HEK293 (cell line): ENCODE measurements at regions not wholly inside any gene's neighbourhood (a gene's known extent, or its start where the extent isn't known, plus 50 kb on each side); places are given as distances from the start of the nearest gene placed in this dataset.

Experiments
- FEZF1 ChIP-seq: fragments of 450-650 bp; formaldehyde crosslinking; IDR thresholded peaks from 2 replicates; pipeline ENCODE4 v1.5.1; 2016; ENCODE audit warnings: missing biosample characterization, missing genetic modification characterization
- GLI2 ChIP-seq: fragments of 450-650 bp; formaldehyde crosslinking; IDR thresholded peaks from 2 replicates; pipeline ENCODE4; 2017; ENCODE audit warnings: missing biosample characterization, missing genetic modification characterization, low read depth, borderline replicate concordance
- KLF10 ChIP-seq: fragments of 450-650 bp; IDR thresholded peaks from 2 replicates; pipeline ENCODE4 v1.5.1; 2018; ENCODE audit warnings: missing biosample characterization, mild to moderate bottlenecking, missing genetic modification characterization
- KLF8 ChIP-seq: fragments of 450-650 bp; formaldehyde crosslinking; IDR thresholded peaks from 2 replicates; pipeline ENCODE4 v1.5.1; 2016; ENCODE audit warnings: missing biosample characterization, missing genetic modification characterization
- KLF9 ChIP-seq: fragments of 450-650 bp; formaldehyde crosslinking; IDR thresholded peaks from 2 replicates; pipeline ENCODE4 v1.5.1; 2016; ENCODE audit warnings: missing biosample characterization, missing genetic modification characterization, low read depth
- OSR2 ChIP-seq: fragments of 450-650 bp; formaldehyde crosslinking; IDR thresholded peaks from 2 replicates; pipeline ENCODE4 v1.5.1; 2016; ENCODE audit warnings: missing biosample characterization, missing genetic modification characterization
- SCRT2 ChIP-seq: fragments of 450-650 bp; formaldehyde crosslinking; IDR thresholded peaks from 2 replicates; pipeline ENCODE4 v1.5.1; 2016; ENCODE audit warnings: missing biosample characterization, missing genetic modification characterization
- WT1 ChIP-seq: fragments of 450-650 bp; formaldehyde crosslinking; IDR thresholded peaks from 2 replicates; pipeline ENCODE4 v1.5.1; 2016; ENCODE audit warnings: missing biosample characterization, missing genetic modification characterization
- ZFHX2 ChIP-seq: fragments of 450-650 bp; formaldehyde crosslinking; conservative IDR thresholded peaks from 2 replicates; pipeline ENCODE4 v1.5.1; 2016; ENCODE audit warnings: missing biosample characterization, missing genetic modification characterization
- ZFP3 ChIP-seq: fragments of 450-650 bp; formaldehyde crosslinking; IDR thresholded peaks from 2 replicates; pipeline ENCODE4 v1.5.1; 2016; ENCODE audit warnings: low read depth, missing biosample characterization, missing genetic modification characterization
- ZNF121 ChIP-seq: fragments of 450-650 bp; formaldehyde crosslinking; IDR thresholded peaks from 2 replicates; pipeline ENCODE4 v1.5.1; 2016; ENCODE audit warnings: missing biosample characterization, missing genetic modification characterization
- ZNF175 ChIP-seq: fragments of 450-650 bp; formaldehyde crosslinking; IDR thresholded peaks from 2 replicates; pipeline ENCODE4 v1.5.1; 2016; ENCODE audit warnings: missing biosample characterization, missing genetic modification characterization
- ZNF274 ChIP-seq, 2 experiments: fragments of 200-500 bp in 1 of 2; fragments of 450-650 bp in 1 of 2; sonication (Bioruptor generic) in 1 of 2; formaldehyde crosslinking in 1 of 2; IDR thresholded peaks; 2 replicates each; pipeline versions ENCODE4 v1.5.1 to v1.6.1; 2014 to 2016; ENCODE audit warnings: borderline replicate concordance in 1 of 2, inconsistent platforms in 1 of 2, low read length in 1 of 2, missing biosample characterization in 1 of 2, missing genetic modification characterization in 1 of 2
- ZNF37A ChIP-seq: fragments of 450-650 bp; IDR thresholded peaks from 2 replicates; pipeline ENCODE4 v1.5.1; 2018; ENCODE audit warnings: missing biosample characterization, missing genetic modification characterization
- ZNF404 ChIP-seq: fragments of 450-650 bp; formaldehyde crosslinking; IDR thresholded peaks from 2 replicates; pipeline ENCODE4 v1.5.1; 2017; ENCODE audit warnings: missing biosample characterization, missing genetic modification characterization
- ZNF423 ChIP-seq: fragments of 450-650 bp; formaldehyde crosslinking; IDR thresholded peaks from 2 replicates; pipeline ENCODE4 v1.5.1; 2016; ENCODE audit warnings: missing biosample characterization, missing genetic modification characterization
- ZNF544 ChIP-seq: fragments of 450-650 bp; formaldehyde crosslinking; IDR thresholded peaks from 2 replicates; pipeline ENCODE4 v1.5.0; 2017; ENCODE audit warnings: missing biosample characterization, missing genetic modification characterization
- ZNF561 ChIP-seq: fragments of 450-650 bp; IDR thresholded peaks from 2 replicates; pipeline ENCODE4 v1.5.1; 2018; ENCODE audit warnings: missing biosample characterization, missing genetic modification characterization, borderline replicate concordance
- ZNF571 ChIP-seq: fragments of 450-650 bp; formaldehyde crosslinking; IDR thresholded peaks from 2 replicates; pipeline ENCODE4 v1.5.0; 2017; ENCODE audit warnings: missing biosample characterization, missing genetic modification characterization
- ZNF664 ChIP-seq: fragments of 450-650 bp; formaldehyde crosslinking; IDR thresholded peaks from 2 replicates; pipeline ENCODE4 v1.5.1; 2016; ENCODE audit warnings: missing biosample characterization, missing genetic modification characterization
- ZNF76 ChIP-seq: fragments of 450-650 bp; formaldehyde crosslinking; IDR thresholded peaks from 2 replicates; pipeline ENCODE4; 2016; ENCODE audit warnings: low read depth, missing biosample characterization, missing genetic modification characterization, borderline replicate concordance
- ZSCAN16 ChIP-seq: fragments of 450-650 bp; formaldehyde crosslinking; IDR thresholded peaks from 2 replicates; pipeline ENCODE4 v1.5.1; 2016; ENCODE audit warnings: missing biosample characterization, missing genetic modification characterization
- TF ChIP-seq, protein P1 (sequence below): fragments of 450-650 bp; IDR thresholded peaks from 2 replicates; pipeline ENCODE4 v1.5.1; 2018; ENCODE audit warnings: missing biosample characterization, mild to moderate bottlenecking, missing genetic modification characterization
- TF ChIP-seq, protein P2 (sequence below): fragments of 450-650 bp; formaldehyde crosslinking; IDR thresholded peaks from 2 replicates; pipeline ENCODE4 v1.5.1; 2016; ENCODE audit warnings: missing biosample characterization, missing genetic modification characterization
- TF ChIP-seq, protein P3 (sequence below): fragments of 450-650 bp; formaldehyde crosslinking; IDR thresholded peaks from 2 replicates; pipeline ENCODE4 v1.5.1; 2016; ENCODE audit warnings: missing biosample characterization, missing genetic modification characterization
- TF ChIP-seq, protein P4 (sequence below): fragments of 450-650 bp; formaldehyde crosslinking; IDR thresholded peaks from 2 replicates; pipeline ENCODE4 v1.5.1; 2016; ENCODE audit warnings: missing biosample characterization, missing genetic modification characterization, borderline replicate concordance
- TF ChIP-seq, protein P5 (sequence below): fragments of 450-650 bp; formaldehyde crosslinking; IDR thresholded peaks from 2 replicates; pipeline ENCODE4 v1.5.1; 2016; ENCODE audit warnings: missing biosample characterization, missing genetic modification characterization, low read depth
- TF ChIP-seq, protein P6 (sequence below): fragments of 450-650 bp; formaldehyde crosslinking; IDR thresholded peaks from 2 replicates; pipeline ENCODE4 v1.5.1; 2017; ENCODE audit warnings: missing biosample characterization, missing genetic modification characterization

DNA sequence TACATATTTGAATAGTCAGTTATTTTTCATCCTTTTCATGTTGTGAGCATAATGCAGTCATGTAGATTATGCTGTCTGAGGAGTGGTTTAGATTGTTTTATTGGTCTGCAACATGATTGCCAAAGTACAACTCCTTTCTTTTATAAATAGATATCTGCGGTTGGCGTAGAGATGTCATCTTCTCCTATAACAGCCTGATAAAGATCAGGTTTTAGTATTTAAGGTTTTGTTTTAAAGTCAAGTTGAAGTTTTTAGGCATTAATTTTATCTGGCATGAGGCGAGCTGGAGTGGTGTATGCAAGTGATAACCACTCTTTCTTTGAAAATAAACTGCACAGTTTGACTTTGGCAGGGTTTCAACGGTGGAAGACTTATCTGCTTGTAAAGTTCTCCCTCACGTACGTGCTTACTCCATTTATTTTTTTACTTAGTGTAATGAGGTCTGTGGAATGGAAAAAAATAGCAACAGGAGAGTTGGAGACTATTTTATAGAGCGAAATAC lies 126.3 kb downstream of the FBXO8 start (continued):
- TF ChIP-seq, protein P1, sequence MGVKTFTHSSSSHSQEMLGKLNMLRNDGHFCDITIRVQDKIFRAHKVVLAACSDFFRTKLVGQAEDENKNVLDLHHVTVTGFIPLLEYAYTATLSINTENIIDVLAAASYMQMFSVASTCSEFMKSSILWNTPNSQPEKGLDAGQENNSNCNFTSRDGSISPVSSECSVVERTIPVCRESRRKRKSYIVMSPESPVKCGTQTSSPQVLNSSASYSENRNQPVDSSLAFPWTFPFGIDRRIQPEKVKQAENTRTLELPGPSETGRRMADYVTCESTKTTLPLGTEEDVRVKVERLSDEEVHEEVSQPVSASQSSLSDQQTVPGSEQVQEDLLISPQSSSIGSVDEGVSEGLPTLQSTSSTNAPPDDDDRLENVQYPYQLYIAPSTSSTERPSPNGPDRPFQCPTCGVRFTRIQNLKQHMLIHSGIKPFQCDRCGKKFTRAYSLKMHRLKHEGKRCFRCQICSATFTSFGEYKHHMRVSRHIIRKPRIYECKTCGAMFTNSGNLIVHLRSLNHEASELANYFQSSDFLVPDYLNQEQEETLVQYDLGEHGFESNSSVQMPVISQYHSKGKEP (tag by site-specific recombination): peak; percentile 65; the same call in 1 of the 2 replicates
- no peak for TF ChIP-seq ZSCAN16 (tag by site-specific recombination)
- TF ChIP-seq KLF10 (tag by site-specific recombination): 0 out of 2 replicates have a peak, but pooled peaks have one; percentile 44
- no peak for TF ChIP-seq ZFHX2 (tag by site-specific recombination)
- TF ChIP-seq ZNF571: no peak
- TF ChIP-seq ZNF175 (tag by site-specific recombination): no peak
- TF ChIP-seq ZNF561: peak; percentile 69
- peak; percentile 71; the same call in 1 of the 2 replicates for TF ChIP-seq OSR2 (tag by site-specific recombination)
- TF ChIP-seq ZFP3: no peak
- TF ChIP-seq ZNF544: no peak
- TF ChIP-seq ZNF121: no peak
- TF ChIP-seq ZNF76 (tag by site-specific recombination): no peak
- TF ChIP-seq, protein P2, sequence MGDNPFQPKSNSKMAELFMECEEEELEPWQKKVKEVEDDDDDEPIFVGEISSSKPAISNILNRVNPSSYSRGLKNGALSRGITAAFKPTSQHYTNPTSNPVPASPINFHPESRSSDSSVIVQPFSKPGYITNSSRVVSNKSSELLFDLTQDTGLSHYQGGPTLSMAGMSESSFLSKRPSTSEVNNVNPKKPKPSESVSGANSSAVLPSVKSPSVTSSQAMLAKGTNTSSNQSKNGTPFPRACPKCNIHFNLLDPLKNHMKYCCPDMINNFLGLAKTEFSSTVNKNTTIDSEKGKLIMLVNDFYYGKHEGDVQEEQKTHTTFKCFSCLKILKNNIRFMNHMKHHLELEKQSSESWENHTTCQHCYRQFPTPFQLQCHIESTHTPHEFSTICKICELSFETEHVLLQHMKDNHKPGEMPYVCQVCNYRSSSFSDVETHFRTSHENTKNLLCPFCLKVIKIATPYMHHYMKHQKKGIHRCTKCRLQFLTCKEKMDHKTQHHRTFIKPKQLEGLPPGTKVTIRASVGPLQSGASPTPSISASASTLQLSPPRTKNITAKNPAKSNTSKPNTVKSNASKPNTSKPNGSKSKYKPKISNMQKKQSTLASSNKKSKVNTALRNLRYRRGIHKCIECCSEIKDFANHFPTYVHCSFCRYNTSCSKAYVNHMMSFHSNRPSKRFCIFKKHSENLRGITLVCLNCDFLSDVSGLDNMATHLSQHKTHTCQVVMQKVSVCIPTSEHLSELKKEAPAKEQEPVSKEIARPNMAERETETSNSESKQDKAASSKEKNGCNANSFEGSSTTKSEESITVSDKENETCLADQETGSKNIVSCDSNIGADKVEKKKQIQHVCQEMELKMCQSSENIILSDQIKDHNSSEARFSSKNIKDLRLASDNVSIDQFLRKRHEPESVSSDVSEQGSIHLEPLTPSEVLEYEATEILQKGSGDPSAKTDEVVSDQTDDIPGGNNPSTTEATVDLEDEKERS (tag by site-specific recombination): no peak
- TF ChIP-seq ZNF274 (IDR thresholded peaks at IDR 0.05; ENCODE audit: low read length): no peak
- TF ChIP-seq ZNF274 (tag by site-specific recombination; IDR thresholded peaks at IDR 0.05; ENCODE audit: borderline replicate concordance): no peak
- TF ChIP-seq, protein P3, sequence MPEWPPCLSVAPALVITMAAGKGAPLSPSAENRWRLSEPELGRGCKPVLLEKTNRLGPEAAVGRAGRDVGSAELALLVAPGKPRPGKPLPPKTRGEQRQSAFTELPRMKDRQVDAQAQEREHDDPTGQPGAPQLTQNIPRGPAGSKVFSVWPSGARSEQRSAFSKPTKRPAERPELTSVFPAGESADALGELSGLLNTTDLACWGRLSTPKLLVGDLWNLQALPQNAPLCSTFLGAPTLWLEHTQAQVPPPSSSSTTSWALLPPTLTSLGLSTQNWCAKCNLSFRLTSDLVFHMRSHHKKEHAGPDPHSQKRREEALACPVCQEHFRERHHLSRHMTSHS (tag by site-specific recombination): no peak
- TF ChIP-seq KLF9 (tag by site-specific recombination): no peak
- TF ChIP-seq WT1 (tag by site-specific recombination): peak; percentile 90
- peak; percentile 48; the same call in 1 of the 2 replicates for TF ChIP-seq SCRT2
- TF ChIP-seq ZNF664 (tag by site-specific recombination): no peak
- no peak for TF ChIP-seq ZNF37A (tag by site-specific recombination)
- no peak for TF ChIP-seq ZNF404 (tag by site-specific recombination)
- TF ChIP-seq GLI2 (tag by site-specific recombination): peak; percentile 57
- TF ChIP-seq, protein P4, sequence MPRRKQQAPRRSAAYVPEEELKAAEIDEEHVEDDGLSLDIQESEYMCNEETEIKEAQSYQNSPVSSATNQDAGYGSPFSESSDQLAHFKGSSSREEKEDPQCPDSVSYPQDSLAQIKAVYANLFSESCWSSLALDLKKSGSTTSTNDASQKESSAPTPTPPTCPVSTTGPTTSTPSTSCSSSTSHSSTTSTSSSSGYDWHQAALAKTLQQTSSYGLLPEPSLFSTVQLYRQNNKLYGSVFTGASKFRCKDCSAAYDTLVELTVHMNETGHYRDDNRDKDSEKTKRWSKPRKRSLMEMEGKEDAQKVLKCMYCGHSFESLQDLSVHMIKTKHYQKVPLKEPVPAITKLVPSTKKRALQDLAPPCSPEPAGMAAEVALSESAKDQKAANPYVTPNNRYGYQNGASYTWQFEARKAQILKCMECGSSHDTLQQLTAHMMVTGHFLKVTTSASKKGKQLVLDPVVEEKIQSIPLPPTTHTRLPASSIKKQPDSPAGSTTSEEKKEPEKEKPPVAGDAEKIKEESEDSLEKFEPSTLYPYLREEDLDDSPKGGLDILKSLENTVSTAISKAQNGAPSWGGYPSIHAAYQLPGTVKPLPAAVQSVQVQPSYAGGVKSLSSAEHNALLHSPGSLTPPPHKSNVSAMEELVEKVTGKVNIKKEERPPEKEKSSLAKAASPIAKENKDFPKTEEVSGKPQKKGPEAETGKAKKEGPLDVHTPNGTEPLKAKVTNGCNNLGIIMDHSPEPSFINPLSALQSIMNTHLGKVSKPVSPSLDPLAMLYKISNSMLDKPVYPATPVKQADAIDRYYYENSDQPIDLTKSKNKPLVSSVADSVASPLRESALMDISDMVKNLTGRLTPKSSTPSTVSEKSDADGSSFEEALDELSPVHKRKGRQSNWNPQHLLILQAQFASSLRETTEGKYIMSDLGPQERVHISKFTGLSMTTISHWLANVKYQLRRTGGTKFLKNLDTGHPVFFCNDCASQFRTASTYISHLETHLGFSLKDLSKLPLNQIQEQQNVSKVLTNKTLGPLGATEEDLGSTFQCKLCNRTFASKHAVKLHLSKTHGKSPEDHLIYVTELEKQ (tag by site-specific recombination): peak; percentile 13; the same call in 1 of the 2 replicates
- no peak for TF ChIP-seq ZNF423 (tag by site-specific recombination)
- TF ChIP-seq KLF8 (tag by site-specific recombination): no peak; the same call in 1 of the 2 replicates
- peak; percentile 83 for TF ChIP-seq FEZF1
- TF ChIP-seq, protein P5, sequence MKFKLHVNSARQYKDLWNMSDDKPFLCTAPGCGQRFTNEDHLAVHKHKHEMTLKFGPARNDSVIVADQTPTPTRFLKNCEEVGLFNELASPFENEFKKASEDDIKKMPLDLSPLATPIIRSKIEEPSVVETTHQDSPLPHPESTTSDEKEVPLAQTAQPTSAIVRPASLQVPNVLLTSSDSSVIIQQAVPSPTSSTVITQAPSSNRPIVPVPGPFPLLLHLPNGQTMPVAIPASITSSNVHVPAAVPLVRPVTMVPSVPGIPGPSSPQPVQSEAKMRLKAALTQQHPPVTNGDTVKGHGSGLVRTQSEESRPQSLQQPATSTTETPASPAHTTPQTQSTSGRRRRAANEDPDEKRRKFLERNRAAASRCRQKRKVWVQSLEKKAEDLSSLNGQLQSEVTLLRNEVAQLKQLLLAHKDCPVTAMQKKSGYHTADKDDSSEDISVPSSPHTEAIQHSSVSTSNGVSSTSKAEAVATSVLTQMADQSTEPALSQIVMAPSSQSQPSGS (tag by site-specific recombination): no peak
- TF ChIP-seq, protein P6, sequence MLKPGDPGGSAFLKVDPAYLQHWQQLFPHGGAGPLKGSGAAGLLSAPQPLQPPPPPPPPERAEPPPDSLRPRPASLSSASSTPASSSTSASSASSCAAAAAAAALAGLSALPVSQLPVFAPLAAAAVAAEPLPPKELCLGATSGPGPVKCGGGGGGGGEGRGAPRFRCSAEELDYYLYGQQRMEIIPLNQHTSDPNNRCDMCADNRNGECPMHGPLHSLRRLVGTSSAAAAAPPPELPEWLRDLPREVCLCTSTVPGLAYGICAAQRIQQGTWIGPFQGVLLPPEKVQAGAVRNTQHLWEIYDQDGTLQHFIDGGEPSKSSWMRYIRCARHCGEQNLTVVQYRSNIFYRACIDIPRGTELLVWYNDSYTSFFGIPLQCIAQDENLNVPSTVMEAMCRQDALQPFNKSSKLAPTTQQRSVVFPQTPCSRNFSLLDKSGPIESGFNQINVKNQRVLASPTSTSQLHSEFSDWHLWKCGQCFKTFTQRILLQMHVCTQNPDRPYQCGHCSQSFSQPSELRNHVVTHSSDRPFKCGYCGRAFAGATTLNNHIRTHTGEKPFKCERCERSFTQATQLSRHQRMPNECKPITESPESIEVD (tag by site-specific recombination): peak; percentile 82
